CD4-positive, alpha-beta T cell treated with Interferon alpha-2 for 1 hour (primary cell): ENCODE measurements at regions not wholly inside any gene's neighbourhood (a gene's known extent, or its start where the extent isn't known, plus 50 kb on each side); places are given as distances from the start of the nearest gene placed in this dataset.
"Not testable (repeated sequence)": the region's sequence is repeated elsewhere in the genome, so short reads cannot be mapped to it uniquely, and the experiment has no call there.

ENCODE experiments used
- DNase-seq, 2 donors: peaks; one replicate each; pipeline ENCODE4 v3.0.0-alpha.2; 2020 to 2022

DNA sequence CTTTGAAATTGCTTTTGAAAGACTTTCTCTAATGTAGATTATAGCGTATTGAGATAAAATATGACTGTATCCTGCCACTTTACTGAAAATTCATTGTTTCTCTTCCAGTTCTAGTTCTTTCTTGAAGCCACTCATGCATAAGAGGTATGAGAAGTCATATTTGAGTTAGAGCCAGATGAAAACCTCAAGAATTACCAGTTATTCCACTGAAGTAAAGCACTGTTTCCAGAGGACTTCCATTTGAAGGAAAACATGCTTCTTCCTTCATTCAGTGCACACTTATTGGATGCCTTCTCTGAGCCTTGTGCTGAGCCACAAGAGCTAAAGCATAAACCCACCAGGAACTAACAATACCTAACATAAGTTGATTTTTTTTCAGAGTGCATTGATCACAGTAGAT lies 513.4 kb downstream of the ZNF385D start:
- no peak for DNase-seq

DNA sequence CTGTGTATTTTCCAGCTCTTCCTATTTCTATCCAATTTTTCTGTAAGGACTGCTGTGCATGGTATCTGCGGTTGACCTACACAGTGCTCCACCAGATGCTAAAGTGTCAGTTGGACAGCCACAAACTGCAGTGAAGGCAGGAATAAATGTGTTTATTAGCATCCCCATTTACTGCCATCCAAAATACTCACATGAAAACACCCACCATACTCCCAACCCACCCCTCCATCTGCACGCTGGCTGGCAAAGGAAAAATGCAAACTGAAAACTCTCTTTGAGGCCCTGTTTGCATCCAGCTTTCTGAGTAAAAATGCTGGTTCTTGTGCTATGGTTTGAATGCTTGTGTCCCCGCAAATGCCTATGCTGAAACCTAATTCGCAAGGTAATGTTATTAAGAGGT lies 515.5 kb downstream of the ZNF385D start:
- no peak for DNase-seq

DNA sequence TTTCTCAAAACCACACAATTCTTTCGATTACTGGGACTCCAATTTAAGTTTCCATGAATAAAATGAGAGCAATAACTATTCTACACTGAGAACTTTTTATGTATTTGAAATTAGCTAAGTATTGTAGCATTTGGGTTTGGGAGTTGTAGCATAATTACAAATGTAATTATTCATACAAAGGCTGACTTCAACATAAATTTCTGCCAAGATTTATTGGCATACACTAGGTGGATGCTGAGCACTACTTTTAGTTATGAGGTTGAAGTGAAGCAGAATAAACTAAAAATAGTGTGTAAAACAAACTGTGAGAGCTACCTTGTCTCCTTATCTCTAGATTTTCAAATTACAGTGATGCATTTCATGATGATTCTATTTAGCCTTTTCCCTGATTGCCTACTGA lies 516.1 kb downstream of the ZNF385D start:
- DNase-seq, result no peak

DNA sequence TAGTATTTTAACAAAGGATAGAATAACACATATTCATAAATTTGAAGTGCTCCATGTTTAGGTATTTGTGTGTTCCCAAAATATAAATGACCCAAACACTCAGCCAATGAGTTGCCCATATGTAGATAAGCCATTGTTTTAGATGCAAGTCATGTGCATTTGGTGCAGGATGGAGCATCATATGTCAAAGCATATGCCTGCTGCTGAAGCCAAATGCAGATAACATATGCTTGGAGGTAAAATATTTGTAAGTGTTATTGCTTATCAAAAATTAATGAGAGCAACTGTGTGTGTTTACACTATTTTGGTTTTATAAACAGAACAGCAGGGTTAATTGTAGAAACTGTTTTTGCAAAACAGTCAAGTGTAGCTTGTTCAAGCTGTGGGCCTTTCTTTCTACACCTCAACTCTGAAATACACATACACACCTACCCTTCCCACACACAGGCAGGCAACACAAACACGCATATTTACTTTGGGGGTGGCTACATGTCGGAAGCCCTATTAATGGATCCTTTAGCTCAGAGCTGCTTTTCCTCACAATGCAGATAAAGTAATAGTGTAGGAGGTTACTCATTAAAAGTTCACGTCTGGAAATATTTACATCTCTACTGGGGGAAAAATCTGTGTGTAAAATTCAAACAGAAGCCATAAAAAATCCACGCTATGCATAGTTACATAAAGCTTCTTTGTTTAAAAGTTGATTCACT lies 521.4 kb downstream of the ZNF385D start:
- no peak for DNase-seq

DNA sequence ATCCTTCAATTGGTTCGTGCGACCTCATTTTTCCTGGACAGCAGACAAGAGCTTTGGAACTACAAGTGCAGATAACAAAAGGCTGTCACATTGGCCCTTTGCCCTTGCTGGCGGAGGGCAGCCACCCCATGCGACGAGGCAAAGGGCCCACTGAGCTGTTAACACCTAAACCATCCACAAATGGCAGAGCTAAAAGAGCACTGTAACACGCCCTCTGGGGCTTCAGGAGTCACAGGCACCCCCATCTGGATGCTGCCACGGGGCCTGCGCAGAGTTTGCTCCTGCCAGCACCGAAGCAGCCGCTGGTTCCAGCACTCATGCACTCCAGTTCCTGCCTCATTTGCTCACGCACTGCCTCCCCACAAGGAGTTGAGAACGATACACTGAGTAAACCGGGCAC lies 524.9 kb downstream of the ZNF385D start:
- DNase-seq, result no peak

DNA sequence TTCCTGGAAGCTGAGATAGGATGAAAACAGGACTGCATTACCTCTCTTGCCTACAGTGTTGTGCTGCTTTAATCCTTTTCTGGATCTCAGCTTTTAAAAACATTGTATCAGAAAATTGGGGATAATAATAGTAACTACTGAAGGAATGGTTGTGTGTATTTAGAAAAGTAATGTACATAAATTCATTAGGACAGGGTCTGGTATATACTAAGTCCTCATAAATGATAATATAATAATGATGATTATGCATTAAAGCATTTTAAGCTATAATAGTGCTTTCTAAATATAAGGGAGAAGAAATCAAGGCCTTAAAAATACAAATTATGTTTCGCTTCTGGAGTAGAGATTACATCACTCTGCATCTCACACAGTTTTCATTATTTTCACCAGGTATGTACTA lies 530.1 kb downstream of the ZNF385D start:
- no peak for DNase-seq

DNA sequence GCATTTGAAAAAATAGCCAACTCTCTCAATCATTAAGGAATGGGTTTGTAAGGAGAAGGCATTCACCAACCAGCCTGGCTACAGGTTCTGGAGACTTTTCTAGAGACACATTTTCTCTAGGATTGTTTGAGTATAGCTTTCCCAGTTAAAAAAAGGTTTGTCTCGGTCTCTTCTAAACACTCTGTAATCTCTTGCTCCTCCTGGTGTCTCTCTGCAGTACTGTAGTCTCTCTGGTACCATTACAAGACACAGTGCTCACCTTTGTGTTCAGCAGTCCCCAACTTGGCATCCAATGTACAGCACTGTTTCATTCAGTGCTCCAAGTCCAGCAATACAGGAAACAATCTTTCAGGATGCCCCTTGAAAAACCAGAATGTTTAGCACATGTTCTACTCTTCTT lies 534.4 kb downstream of the ZNF385D start:
- no peak for DNase-seq

DNA sequence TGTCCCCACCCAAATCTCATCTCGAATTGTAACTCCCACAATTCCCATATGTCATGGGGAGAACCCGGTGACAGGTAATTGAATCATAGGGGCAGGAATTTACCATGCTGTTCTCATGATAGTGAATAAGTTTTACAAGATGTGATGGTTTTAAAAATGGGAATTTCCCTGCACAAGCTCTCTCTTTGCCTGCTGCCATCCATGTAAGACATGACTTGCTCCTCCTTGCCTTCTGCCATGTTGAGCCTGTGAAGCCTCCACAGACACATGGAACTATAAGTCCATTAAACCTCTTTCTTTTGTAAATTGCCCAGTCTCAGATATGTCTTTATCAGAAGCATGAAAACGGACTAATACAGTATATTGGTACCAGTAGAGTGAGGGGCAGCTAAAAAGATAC lies 546.9 kb downstream of the ZNF385D start:
- not testable (repeated sequence) for DNase-seq

DNA sequence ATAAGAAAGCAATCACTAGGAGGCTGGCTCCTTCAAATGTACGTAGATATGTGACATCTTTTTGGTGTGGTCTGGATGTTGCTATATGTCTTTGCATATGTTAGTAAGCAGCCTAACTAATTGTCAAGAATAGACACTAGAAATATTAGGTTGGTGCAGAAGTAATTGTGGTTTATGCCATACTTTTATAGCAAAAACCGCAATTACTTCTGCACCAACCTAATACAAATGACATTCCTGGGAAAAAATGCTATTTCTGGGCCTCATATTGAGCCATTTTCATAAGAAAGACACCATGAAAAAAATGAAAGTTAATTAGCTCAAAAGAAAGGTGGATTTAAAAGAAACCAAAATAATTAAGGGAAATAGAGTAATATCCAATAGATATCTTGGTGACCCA lies 555.8 kb downstream of the ZNF385D start:
- no peak for DNase-seq

DNA sequence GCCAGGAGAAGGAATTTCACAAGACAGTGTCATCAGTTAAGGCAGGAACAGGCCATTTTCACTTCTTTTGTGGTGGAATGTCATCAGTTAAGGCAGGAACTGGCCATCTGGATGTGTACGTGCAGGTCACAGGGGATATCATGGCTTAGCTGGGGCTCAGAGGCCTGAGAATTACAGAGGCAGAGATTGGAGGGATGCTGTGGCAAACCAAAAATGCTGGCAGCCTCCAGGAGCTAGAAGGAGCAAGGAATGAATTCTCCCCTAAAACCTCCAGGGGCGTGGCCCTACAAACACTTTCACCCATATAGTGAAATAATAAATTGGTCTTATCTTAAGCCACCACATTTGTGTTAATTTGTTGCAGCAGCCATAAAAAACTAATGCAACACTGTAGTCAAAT lies 557.0 kb downstream of the ZNF385D start:
- DNase-seq, result not testable (repeated sequence)

DNA sequence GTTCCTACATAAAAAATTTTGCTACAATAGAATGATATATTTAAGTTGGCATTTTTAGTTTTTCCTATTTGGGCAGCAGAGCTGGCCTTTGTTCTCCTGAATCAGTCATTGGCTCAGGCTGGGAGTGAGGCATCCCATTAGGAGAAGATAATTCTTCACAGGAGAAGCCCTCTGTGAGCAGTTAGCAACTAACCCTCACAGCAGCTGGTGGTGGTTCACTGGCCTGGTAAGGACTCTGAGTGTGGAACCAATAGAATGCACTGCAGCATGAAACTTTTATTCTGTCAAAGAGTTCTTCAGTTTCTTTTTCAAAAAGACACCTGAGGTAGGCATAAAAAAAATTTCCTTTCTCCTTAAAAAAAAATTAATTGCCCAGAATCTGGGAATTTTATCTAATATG lies 562.6 kb downstream of the ZNF385D start:
- no peak for DNase-seq

DNA sequence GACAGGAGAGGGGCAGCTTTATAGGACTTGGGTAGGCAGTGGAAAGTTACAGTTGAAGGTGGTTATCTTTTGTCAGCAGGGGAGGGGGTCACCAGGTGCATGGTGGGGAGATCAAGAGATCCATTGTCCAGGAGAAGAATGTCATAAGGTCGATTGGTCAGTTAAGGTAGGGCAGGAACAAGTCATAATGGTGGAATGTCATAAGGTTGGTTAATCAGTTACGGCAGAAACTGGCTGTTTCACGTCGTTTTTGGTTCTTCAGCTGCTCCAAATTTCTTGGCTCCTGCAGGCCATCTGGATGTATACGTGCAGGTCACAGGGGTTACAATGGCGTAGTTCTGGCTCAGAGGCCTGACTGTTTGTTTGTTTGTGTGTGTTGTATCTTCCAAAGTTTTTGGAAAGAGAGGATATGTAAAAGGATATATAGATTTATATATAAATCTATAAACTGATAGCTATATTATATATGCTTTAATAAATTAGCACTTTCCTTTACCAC lies 565.1 kb downstream of the ZNF385D start:
- no peak for DNase-seq

DNA sequence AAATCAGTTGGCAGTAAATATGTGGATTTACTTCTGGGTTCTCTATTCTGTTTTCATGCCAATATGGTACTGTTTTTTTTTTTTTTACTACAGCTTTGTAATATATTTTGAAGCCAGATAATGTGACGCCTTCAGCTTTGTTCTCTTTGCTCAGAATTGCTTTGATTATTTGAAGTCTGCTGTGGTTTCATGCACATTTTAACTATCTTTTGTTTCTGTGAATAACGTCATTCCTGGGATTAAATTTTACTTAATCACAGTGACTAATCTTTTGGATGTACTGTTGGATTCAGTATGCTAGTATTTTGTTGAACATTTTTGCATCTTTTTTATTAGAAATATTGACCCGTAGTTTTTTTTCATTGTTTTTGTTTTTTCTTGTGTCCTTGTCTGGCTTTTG lies 576.5 kb downstream of the ZNF385D start:
- no peak for DNase-seq

DNA sequence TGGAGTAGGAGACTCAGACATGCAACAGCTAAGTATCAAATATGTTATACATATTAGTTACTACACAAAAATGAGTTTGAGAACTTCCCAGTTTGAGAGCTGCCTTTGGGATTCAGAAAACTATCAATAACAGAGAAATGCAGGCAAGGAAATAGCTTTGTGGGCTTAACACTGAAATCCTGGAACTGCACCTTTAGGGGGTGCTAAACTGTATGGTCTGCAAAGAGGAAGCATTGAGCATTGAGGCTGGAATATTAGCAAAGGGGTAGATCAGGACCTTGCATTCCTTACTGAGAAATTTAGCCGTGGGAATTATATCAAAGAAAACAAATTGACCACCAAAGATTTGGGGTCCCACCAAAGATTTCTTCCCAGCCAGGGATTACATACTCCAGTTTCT lies 580.0 kb downstream of the ZNF385D start:
- DNase-seq, result no peak

DNA sequence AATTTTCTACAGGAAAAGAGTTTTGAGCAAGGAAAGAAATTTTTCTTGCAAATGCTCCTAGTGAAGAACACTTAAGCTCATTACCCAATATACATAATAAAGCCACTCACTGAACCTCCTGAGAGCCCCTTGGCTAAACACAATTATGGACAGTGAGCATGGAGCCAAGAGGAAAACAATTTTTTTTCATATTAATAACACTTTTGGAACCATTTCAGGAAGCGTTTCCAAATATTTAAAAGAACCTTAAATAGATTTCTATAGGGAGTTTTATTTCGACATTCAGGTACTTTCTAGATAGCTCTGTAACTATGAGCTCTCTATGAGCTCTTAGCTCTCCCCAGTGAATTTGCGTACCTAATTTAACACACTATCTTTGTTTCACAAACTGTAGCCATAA lies 581.1 kb downstream of the ZNF385D start:
- no peak for DNase-seq

DNA sequence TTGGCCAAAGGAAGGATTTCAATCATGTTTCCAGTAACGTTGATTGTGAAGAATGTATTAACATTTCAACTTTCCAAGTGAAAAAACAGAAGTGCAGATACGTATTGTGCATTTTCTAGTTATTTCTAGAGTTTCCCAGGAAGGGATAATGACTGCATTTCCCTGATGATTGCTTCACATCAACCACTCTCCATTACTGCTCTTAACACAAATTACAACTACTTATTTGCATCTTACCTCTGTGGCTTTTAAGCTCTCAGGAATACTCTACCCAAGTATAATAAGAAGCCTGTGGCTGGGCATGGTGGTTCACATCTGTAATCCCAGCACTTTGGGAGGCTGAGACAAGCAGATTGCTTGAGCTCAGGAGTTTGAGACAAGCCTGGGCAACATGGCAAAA lies 582.5 kb downstream of the ZNF385D start:
- no peak for DNase-seq

DNA sequence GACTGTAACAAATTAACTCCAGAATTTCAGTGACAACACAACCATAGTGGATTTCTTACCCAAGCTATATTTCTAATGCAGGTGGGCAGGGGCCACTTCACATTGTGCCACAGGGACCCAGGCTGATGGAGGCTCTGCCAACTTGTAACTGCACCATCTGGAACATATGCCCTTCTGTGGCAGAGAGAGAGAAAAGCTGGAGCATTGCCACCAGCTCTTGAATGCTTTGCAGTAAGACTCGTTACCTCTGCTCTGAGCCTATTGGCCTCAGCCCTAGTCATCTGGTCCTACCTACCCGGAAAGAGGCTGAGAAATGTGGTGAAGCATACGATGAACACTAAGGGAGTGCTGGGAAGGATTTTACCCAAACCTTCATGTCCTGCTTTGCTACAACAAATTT lies 587.1 kb downstream of the ZNF385D start:
- no peak for DNase-seq

DNA sequence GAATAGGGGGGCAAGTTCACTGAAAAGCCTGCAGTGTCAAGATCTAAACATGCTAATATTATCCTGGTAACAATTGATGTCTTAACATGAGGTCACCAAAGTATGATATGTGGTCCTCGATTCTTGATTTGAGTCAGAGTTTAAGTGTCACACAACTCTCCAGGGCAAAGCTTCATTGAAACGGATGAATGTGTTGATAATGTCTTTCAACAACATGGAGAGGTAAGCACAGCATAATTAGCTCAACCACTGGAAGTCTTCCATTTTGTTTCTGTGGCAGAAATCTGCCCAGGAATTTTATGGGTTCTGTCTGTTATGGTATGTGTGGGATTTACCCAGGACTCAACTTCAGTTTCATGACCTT lies 591.5 kb downstream of the ZNF385D start:
- no peak for DNase-seq

DNA sequence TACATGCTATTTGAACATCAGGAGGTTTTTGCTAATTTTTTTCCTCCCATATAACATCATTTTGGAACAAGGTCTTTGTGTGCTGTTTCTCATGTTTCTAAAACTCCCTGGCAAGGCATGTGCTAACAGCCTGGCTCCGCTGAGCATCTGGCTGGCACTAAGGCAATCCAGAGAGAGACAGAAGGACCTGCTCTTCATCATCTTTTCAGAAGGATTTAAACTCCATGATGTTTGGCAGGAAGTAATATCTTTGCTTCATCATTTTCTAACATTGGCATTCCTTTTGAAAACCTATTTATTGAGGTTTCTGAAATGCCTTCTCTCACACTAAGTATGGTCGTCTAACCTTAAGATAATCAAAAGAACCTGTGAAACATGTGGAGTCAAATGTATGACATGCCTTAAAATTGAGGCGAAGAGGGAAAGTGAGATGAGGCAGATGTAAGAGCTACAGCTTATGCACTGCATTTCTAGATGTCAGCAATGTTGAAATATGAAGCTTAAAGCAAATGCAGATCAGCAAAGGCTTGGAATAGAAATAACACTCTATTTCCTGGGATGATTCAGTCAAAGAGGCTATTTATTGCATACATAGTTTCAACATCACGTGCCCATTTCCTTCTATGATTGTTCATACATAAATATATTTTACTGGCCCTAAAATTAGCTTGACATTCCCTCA lies 592.0 kb downstream of the ZNF385D start:
- no peak for DNase-seq

DNA sequence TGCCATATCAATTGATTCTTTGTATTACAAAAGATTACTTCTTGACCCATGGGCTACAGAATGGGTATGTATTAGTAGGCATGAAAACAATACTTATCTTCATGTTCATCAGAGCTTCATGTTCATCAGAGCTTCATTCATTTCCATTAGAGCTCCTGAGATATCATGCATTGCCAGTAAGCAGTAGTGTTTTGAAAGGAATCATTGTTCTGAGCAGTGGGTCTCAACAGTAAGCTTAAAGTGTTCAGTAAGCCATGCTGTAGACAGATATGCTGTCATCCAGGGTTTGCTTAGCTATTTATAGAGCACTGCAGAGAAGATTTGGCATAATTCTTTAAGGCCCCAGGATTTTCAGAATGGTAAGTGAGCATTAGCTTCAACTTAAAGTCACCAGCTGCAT lies 596.1 kb downstream of the ZNF385D start:
- no peak for DNase-seq

DNA sequence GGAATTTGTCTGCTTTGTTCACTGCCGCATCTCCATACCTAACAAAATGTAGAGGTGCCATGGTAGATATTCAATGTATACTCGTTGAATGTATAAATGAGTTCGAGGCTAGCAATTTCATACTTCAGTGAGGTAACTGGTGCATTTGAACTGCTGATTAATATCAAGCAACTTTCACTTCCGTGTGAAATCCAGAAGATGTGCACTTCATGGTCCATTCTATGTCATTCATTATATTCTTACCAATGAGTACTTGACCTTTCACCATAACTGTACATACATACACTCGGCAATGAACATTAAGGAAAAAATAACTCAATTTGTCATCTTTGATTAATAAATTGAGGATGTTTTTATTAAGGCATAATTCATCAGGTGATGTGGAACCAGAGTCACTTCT lies 598.5 kb downstream of the ZNF385D start:
- no peak for DNase-seq

DNA sequence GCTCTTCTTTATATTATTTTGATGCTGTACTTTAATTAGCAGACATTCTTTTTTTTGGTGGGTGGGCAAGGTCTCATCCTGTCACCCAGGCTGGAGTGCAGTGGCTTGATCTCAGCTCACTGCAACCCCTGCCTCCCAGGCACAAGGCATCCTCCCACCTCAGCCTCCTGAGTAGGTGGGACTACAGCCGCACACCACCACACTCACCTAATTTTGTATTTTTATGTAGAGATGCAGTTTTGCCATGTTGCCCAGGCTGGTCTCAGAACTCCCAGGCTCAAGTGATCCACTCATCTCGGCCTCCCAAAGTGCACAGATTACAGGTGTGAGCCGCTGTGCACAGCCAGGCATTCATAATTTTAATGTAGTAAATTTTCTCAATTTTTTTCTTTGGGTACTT lies 608.1 kb downstream of the ZNF385D start:
- DNase-seq, result no peak

DNA sequence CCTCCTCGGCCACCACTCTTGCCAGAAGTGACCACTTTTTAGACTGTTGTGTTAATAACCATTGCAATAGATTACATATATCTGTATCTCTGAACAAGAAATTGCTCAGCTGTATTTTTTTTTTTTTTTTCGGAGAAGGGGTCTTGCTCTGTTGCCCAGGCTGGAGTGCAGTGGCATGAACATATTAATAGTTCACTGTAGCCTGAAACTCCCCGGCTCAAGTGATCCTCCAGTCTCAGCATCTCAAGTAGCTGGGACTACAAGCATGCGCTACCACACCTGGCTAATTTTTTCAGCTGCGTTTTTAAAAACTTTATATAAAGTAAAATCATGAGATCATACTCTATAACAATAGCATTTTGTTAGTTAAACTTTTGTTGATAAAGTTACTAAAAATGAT lies 609.0 kb downstream of the ZNF385D start:
- no peak for DNase-seq

DNA sequence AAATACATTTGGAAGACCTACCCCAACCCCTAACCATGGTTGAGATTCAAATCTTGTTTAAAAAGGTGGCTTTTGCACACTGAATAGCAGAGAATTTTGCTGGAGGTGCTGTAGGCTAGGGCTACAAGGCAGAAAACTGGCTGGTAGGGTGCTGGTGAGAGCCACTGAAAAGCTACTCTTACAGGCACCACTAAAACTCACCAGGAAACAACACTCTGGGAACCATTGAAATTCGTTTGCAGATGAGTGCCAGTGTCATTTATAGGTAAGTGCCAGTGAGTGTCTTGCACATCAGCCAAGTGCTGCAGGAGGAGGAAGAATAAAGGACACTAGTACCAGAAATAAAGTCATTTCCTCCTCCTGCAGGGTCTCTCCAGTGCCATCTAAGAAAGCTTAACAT lies 610.2 kb downstream of the ZNF385D start:
- DNase-seq, result no peak

DNA sequence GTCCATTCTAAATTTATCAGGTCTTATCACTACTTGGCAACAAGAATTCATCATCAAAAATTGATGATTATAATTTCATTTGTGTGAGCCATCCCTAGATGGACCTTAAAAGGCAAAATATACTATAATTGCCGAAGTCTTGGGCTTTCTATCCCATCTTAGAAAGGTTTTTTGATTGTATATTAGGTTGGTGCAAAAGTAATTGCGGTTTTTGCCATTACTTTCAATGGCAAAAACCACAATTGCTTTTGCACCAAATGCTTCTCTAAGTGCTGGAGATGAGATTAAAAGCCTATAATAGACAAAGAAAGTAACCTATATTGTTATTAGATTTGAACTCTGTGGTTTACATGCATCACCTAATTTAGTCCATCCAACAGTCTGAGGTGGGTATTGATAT lies 612.9 kb downstream of the ZNF385D start:
- DNase-seq, result no peak
